GM21786 (cell line): ENCODE measurements at regions not wholly inside any gene's neighbourhood (a gene's known extent, or its start where the extent isn't known, plus 50 kb on each side); places are given as distances from the start of the nearest gene placed in this dataset.

ENCODE experiments used
- ATAC-seq: cut with Tn5 transposase; IDR thresholded peaks from one replicate; pipeline ENCODE4 v1.9.1; 2021; ENCODE audit not compliant: unreplicated experiment

- no peak for ATAC-seq
These were observed 150.4 kb downstream of the C7orf25 start for GRCh38 chr7:42761486-42761885.

- no peak for ATAC-seq
These were observed 153.7 kb downstream of the C7orf25 start for GRCh38 chr7:42758124-42758523.

GRCh38 chr7:42756841-42757240 lies 155.0 kb downstream of the C7orf25 start:
- no peak for ATAC-seq

GRCh38 chr7:42753811-42754363 lies 158.0 kb downstream of the C7orf25 start:
- no peak for ATAC-seq

GRCh38 chr7:42753367-42753766 lies 158.5 kb downstream of the C7orf25 start:
- ATAC-seq = no peak

GRCh38 chr7:42750172-42750571 lies 161.7 kb downstream of the C7orf25 start:
- ATAC-seq = no peak

- no peak for ATAC-seq
These were observed 164.8 kb downstream of the C7orf25 start for GRCh38 chr7:42747044-42747443.

GRCh38 chr7:42746214-42746613 lies 165.7 kb downstream of the C7orf25 start:
- no peak for ATAC-seq

GRCh38 chr7:42745357-42746059 lies 166.4 kb downstream of the C7orf25 start:
- no peak for ATAC-seq

- ATAC-seq = no peak
These were observed 167.1 kb downstream of the C7orf25 start for GRCh38 chr7:42744746-42745145.

- no peak for ATAC-seq
These were observed 168.6 kb downstream of the C7orf25 start for GRCh38 chr7:42743077-42743858.

- ATAC-seq = no peak
These were observed 169.6 kb downstream of the C7orf25 start for GRCh38 chr7:42742318-42742717.

GRCh38 chr7:42740408-42740807 lies 171.5 kb downstream of the C7orf25 start:
- no peak for ATAC-seq

- ATAC-seq = no peak
These were observed 172.2 kb downstream of the C7orf25 start for GRCh38 chr7:42739638-42740037.

- no peak for ATAC-seq
These were observed 174.9 kb downstream of the C7orf25 start for GRCh38 chr7:42736931-42737330.

GRCh38 chr7:42735081-42735480 lies 176.8 kb downstream of the C7orf25 start:
- no peak for ATAC-seq

GRCh38 chr7:42734568-42734967 lies 177.3 kb downstream of the C7orf25 start:
- no peak for ATAC-seq

GRCh38 chr7:42733040-42733439 lies 178.8 kb downstream of the C7orf25 start:
- ATAC-seq = no peak

- no peak for ATAC-seq
These were observed 181.3 kb downstream of the C7orf25 start for GRCh38 chr7:42730586-42730985.

- no peak for ATAC-seq
These were observed 182.7 kb downstream of the C7orf25 start for GRCh38 chr7:42729053-42729765.

- ATAC-seq = no peak
These were observed 184.4 kb downstream of the C7orf25 start for GRCh38 chr7:42727451-42727850.
